Activated naive CD8-positive, alpha-beta T cell treated with anti-CD3 and anti-CD28 coated beads, Interleukin-2, amount 50 U/mL, for 24 hours (primary cell): ENCODE measurements at regions not wholly inside any gene's neighbourhood (a gene's known extent, or its start where the extent isn't known, plus 50 kb on each side); places are given as distances from the start of the nearest gene placed in this dataset.

Source experiments
- ATAC-seq: fragments of 150-1000 bp; cut with Tn5 transposase; one replicate; pipeline ENCODE4 v1.10.0; 2021
- DNase-seq: peaks from one replicate; pipeline ENCODE4 v3.0.0; 2021
- H3K27ac Mint-ChIP-seq: one replicate; pipeline ENCODE4 v1.8.0; 2021; ENCODE audit warnings: mild to moderate bottlenecking, mixed read lengths
- H3K27me3 Mint-ChIP-seq: one replicate; pipeline ENCODE4 v1.8.0; 2021; ENCODE audit warnings: mixed read lengths
- H3K36me3 Mint-ChIP-seq: one replicate; pipeline ENCODE4 v1.8.0; 2021; ENCODE audit warnings: low read depth, mixed read lengths
- H3K4me1 Mint-ChIP-seq: one replicate; pipeline ENCODE4 v1.8.0; 2021; ENCODE audit warnings: mixed read lengths
- H3K4me3 Mint-ChIP-seq: one replicate; pipeline ENCODE4 v1.8.0; 2021; ENCODE audit warnings: mild to moderate bottlenecking, moderate library complexity, mixed read lengths
- H3K9me3 Mint-ChIP-seq: one replicate; pipeline ENCODE4 v1.8.0; 2021; ENCODE audit warnings: mixed read lengths

DNA sequence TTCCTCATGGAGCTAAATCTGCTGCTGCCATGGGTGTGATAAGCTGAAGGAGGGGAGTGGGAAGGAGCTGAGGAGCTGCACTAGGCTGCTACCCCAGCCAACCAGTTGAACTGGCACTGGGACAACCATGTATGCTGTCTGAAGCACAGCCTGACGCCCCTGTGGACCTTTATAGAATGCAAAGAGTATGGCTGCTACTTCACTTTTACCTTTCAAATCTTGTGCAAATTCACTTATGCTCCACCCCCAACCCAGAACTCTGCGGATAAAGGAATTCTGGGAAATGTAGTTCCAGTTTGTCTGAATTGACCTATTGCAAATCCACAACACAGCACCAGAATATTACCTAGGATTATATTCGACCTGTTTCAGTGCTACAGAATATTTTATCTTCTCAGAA is 217.4 kb upstream of the SLC35B3 start:
- DNase-seq (no peak), ATAC-seq (no peak)
- Mint-ChIP-seq H3K4me1 (no peaks in the 10 kb centered on the region), H3K4me3 (no peak overlapping the region), H3K27me3 (no peaks in the 10 kb centered on the region), H3K27ac (no peak overlapping the region), H3K9me3 (peaks cover 14% of the 10 kb centered on the region), H3K36me3 (no peaks in the 10 kb centered on the region)

DNA sequence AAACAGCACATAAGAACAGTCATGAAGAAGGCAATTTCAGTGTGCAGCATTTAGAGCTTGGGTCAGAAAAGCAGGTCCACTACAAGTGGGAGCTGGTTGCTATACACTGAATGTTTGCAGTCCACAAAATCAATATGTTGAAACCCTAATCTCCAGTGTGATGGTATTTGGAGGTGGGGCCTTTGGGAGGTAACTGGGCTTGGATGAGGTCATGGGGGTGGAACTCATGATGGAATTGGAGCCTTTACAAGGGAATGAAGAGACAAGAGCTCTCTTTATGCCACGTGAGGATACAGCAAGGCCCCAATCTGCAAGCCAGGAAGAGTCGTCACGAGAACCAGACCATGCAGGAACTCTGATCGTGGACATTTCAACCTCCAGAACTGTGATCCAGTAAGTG is 216.7 kb upstream of the SLC35B3 start:
- Mint-ChIP-seq H3K27me3 (no peaks in the 10 kb centered on the region), H3K4me3 (no peak overlapping the region), H3K27ac (no peak overlapping the region), H3K36me3 (no peaks in the 10 kb centered on the region), H3K4me1 (no peaks in the 10 kb centered on the region), H3K9me3 (peaks cover 14% of the 10 kb centered on the region)
- no peak for ATAC-seq
- no peak for DNase-seq

- H3K27me3 Mint-ChIP-seq: no peaks in the 10 kb centered on the region
- no peak overlapping the region for H3K27ac Mint-ChIP-seq
- peaks cover 23% of the 10 kb centered on the region for H3K9me3 Mint-ChIP-seq
- no peak for DNase-seq
- no peaks in the 10 kb centered on the region for H3K4me1 Mint-ChIP-seq
- no peak overlapping the region for H3K4me3 Mint-ChIP-seq
- no peak for ATAC-seq
- no peaks in the 10 kb centered on the region for H3K36me3 Mint-ChIP-seq
Measured at GRCh38 chr6:8645212-8645611, 209.9 kb upstream of the SLC35B3 start.

- Mint-ChIP-seq H3K36me3 (no peaks in the 10 kb centered on the region), H3K4me3 (no peak overlapping the region), H3K9me3 (peaks cover 21% of the 10 kb centered on the region), H3K27ac (no peak overlapping the region), H3K4me1 (no peaks in the 10 kb centered on the region), H3K27me3 (no peaks in the 10 kb centered on the region)
- no peak for ATAC-seq
- DNase-seq: no peak
Measured at GRCh38 chr6:8644306-8644705, 209.0 kb upstream of the SLC35B3 start.

DNA sequence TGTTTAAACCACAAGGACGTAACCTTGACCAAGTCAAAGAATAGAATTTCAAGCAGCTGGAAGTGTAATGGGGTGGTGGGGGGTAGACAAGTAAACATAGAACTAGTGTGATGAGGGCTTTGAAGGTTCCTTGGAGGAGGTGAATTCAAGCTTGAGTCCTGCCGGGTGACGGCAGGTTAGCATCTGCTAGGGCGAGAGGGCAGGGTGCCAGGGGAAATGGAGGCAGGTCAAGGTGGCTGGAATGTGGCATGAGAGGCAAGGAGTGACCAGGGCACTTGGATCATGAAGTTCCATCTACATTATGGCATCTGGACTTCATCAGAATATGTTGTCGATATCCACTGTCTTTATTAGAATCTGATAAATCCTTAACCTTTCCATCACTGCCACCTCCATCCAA is 207.5 kb upstream of the SLC35B3 start:
- Mint-ChIP-seq H3K9me3 (peaks cover 22% of the 10 kb centered on the region), H3K36me3 (no peaks in the 10 kb centered on the region), H3K4me3 (no peak overlapping the region), H3K27ac (no peak overlapping the region), H3K4me1 (no peaks in the 10 kb centered on the region), H3K27me3 (no peaks in the 10 kb centered on the region)
- ATAC-seq: no peak
- no peak for DNase-seq

GRCh38 chr6:8642131-8642530 is 206.8 kb upstream of the SLC35B3 start:
- H3K4me3 Mint-ChIP-seq: no peak overlapping the region
- H3K27me3 Mint-ChIP-seq: no peaks in the 10 kb centered on the region
- DNase-seq: no peak
- no peak overlapping the region for H3K27ac Mint-ChIP-seq
- no peaks in the 10 kb centered on the region for H3K4me1 Mint-ChIP-seq
- ATAC-seq: no peak
- no peaks in the 10 kb centered on the region for H3K36me3 Mint-ChIP-seq
- H3K9me3 Mint-ChIP-seq: peaks cover 24% of the 10 kb centered on the region

DNA sequence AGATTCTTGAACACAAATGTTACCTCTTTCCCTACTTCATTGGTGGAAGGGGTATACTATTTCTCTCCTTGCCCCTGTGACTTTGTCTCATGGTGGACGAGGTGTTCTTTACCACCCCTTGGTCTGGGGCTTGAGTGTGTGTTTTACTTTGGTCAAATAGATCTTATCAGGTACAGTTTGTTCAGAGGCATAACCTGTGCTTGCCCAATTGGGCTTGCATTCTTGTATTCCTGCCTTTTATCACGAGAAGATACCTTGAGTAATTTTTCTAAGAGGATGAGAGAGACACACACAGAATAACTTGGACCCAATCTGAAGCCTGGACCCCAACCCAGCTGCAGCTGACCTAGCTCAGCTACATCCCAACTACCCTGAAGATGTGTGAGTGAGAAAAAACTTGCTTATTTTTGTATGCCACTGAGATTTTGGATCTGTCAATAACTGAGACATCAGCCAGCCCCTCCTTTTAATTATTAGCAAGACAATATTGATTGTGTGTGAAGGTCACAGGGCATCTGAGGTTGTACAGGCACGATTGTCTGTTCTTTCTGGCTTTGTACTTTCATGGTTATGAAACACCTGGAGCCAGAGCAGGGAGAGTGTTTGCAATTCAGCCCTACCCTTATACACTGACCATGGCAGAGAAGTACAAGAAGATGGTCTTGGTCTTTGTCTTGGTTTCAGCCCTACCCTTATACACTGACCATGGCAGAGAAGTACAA is 204.7 kb upstream of the SLC35B3 start:
- Mint-ChIP-seq H3K36me3 (no peaks in the 10 kb centered on the region), H3K4me3 (no peak overlapping the region)

GRCh38 chr6:8637896-8638597 is 202.7 kb upstream of the SLC35B3 start:
- Mint-ChIP-seq H3K4me3 (no peak overlapping the region), H3K4me1 (no peaks in the 10 kb centered on the region), H3K27ac (no peak overlapping the region), H3K36me3 (no peaks in the 10 kb centered on the region), H3K9me3 (peaks cover 18% of the 10 kb centered on the region), H3K27me3 (no peaks in the 10 kb centered on the region)
- ATAC-seq (no peak), DNase-seq (no peak)

More for the DNA sequence above, 204.7 kb upstream of the SLC35B3 start:
- Mint-ChIP-seq H3K27me3 (no peaks in the 10 kb centered on the region), H3K4me1 (no peaks in the 10 kb centered on the region), H3K9me3 (peaks cover 29% of the 10 kb centered on the region), H3K27ac (no peak overlapping the region)
- ATAC-seq (no peak), DNase-seq (no peak)

GRCh38 chr6:8633762-8634161 is 198.4 kb upstream of the SLC35B3 start:
- Mint-ChIP-seq H3K4me1 (no peaks in the 10 kb centered on the region), H3K9me3 (peaks cover 14% of the 10 kb centered on the region), H3K27me3 (no peaks in the 10 kb centered on the region), H3K36me3 (no peaks in the 10 kb centered on the region), H3K27ac (no peak overlapping the region), H3K4me3 (no peak overlapping the region)
- no peak for ATAC-seq
- DNase-seq: no peak

DNA sequence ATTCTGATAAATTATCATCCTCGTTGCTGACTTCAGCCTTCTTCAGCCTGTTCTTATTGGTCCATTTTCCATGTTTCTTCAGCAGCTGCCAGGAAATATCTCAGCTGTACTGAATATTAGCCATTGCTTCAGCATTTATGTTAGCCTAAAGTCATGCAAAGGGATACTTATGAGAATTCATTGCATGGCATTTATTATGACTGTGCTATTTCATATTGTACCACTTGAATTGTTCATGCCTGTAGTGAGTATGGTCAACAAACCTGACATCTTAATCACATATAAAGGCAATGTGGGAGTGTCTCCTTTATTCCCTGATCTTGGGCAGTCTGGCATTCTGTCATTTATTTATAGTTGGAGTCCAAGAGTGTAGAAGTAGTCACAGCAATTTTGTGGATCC is 193.4 kb upstream of the SLC35B3 start:
- ATAC-seq (no peak), DNase-seq (no peak)
- no peaks in the 10 kb centered on the region for H3K36me3 Mint-ChIP-seq
- H3K4me1 Mint-ChIP-seq: no peaks in the 10 kb centered on the region
- no peak overlapping the region for H3K27ac Mint-ChIP-seq
- H3K27me3 Mint-ChIP-seq: no peaks in the 10 kb centered on the region
- peaks cover 1% of the 10 kb centered on the region for H3K9me3 Mint-ChIP-seq
- no peak overlapping the region for H3K4me3 Mint-ChIP-seq

- Mint-ChIP-seq H3K4me3 (no peak overlapping the region), H3K9me3 (no peaks in the 10 kb centered on the region)
Measured at GRCh38 chr6:8628063-8628462, 192.7 kb upstream of the SLC35B3 start.

GRCh38 chr6:8627085-8627861 is 191.9 kb upstream of the SLC35B3 start:
- no peaks in the 10 kb centered on the region for H3K4me1 Mint-ChIP-seq
- no peak overlapping the region for H3K4me3 Mint-ChIP-seq
- H3K9me3 Mint-ChIP-seq: no peaks in the 10 kb centered on the region
- DNase-seq (no peak), ATAC-seq (no peak)
- no peaks in the 10 kb centered on the region for H3K27me3 Mint-ChIP-seq
- no peak overlapping the region for H3K27ac Mint-ChIP-seq
- H3K36me3 Mint-ChIP-seq: no peaks in the 10 kb centered on the region

More at GRCh38 chr6:8628063-8628462, 192.7 kb upstream of the SLC35B3 start:
- Mint-ChIP-seq H3K27ac (no peak overlapping the region), H3K27me3 (no peaks in the 10 kb centered on the region), H3K4me1 (no peaks in the 10 kb centered on the region), H3K36me3 (no peaks in the 10 kb centered on the region)
- DNase-seq: no peak
- no peak for ATAC-seq

GRCh38 chr6:8624665-8625064 is 189.3 kb upstream of the SLC35B3 start:
- Mint-ChIP-seq H3K9me3 (no peaks in the 10 kb centered on the region), H3K27ac (no peak overlapping the region), H3K36me3 (no peaks in the 10 kb centered on the region), H3K4me3 (no peak overlapping the region), H3K27me3 (no peaks in the 10 kb centered on the region), H3K4me1 (no peaks in the 10 kb centered on the region)
- ATAC-seq (no peak), DNase-seq (no peak)

GRCh38 chr6:8623441-8623840 is 188.1 kb upstream of the SLC35B3 start:
- no peaks in the 10 kb centered on the region for H3K4me1 Mint-ChIP-seq
- H3K4me3 Mint-ChIP-seq: no peak overlapping the region
- no peaks in the 10 kb centered on the region for H3K27me3 Mint-ChIP-seq
- no peaks in the 10 kb centered on the region for H3K9me3 Mint-ChIP-seq
- ATAC-seq (no peak), DNase-seq (no peak)
- H3K36me3 Mint-ChIP-seq: no peaks in the 10 kb centered on the region
- H3K27ac Mint-ChIP-seq: no peak overlapping the region

- no peaks in the 10 kb centered on the region for H3K27me3 Mint-ChIP-seq
- ATAC-seq: no peak
- no peaks in the 10 kb centered on the region for H3K4me1 Mint-ChIP-seq
- no peak overlapping the region for H3K27ac Mint-ChIP-seq
- no peak overlapping the region for H3K4me3 Mint-ChIP-seq
- peaks cover 27% of the 10 kb centered on the region for H3K9me3 Mint-ChIP-seq
- H3K36me3 Mint-ChIP-seq: no peaks in the 10 kb centered on the region
- DNase-seq: no peak
Measured at GRCh38 chr6:8619853-8620252, 184.5 kb upstream of the SLC35B3 start.
